PC-3 (cell line): ENCODE measurements at regions not wholly inside any gene's neighbourhood (a gene's known extent, or its start where the extent isn't known, plus 50 kb on each side); places are given as distances from the start of the nearest gene placed in this dataset.

Experiments
- ATAC-seq: fragments of 200-7000 bp; cut with Tn5 transposase; 2 replicates; pipeline ENCODE4 v1.9.1; 2020; ENCODE audit warnings: mild to moderate bottlenecking, moderate library complexity
- BruUV-seq: library from RNA; stranded (reverse); fragments of 400-500 nt; replicated peaks from 2 replicates; lab custom pipeline; 2021; lab: Mats Ljungman, UMichigan
- CTCF ChIA-PET: fragments of 300-600 bp; sonication (Branson Sonifier 250); formaldehyde crosslinking; loops from one replicate; lab custom pipeline; 2022; ENCODE audit warnings: antibody characterized with exemption; lab: Charles Lee
- POLR2A ChIA-PET: fragments of 300-600 bp; sonication (Branson Sonifier 250); formaldehyde crosslinking; loops from one replicate; lab custom pipeline; 2022; ENCODE audit warnings: antibody characterized with exemption; ENCODE audit not compliant: unreplicated experiment; lab: Charles Lee
- DNase-seq: peaks from one replicate; pipeline ENCODE4 v3.0.0-alpha.2; 2015
- H2AFZ ChIP-seq: fragments of 300-600 bp; sonication (generic); 2 replicates; pipeline ENCODE4 v1.6.0; 2016; ENCODE audit warnings: antibody characterized with exemption, low read length
- H3F3A ChIP-seq: fragments of 300-600 bp; sonication (generic); one replicate; pipeline ENCODE4 v1.6.0; 2017; ENCODE audit warnings: antibody characterized with exemption, low read length, control low read depth, mild to moderate bottlenecking; ENCODE audit not compliant: unreplicated experiment
- H3K27ac ChIP-seq: fragments of 300-600 bp; sonication (generic); 2 replicates; pipeline ENCODE4 v1.5.1; 2016; ENCODE audit warnings: mild to moderate bottlenecking, low read length
- H3K27me3 ChIP-seq: fragments of 300-600 bp; sonication (generic); 2 replicates; pipeline ENCODE4 v1.6.1; 2016; ENCODE audit warnings: low read length, mixed read lengths
- H3K36me3 ChIP-seq: fragments of 300-600 bp; sonication (generic); 2 replicates; pipeline ENCODE4 v1.6.1; 2016; ENCODE audit warnings: low read depth, mixed run types, low read length, mixed read lengths
- H3K4me1 ChIP-seq: fragments of 300-600 bp; sonication (generic); 2 replicates; pipeline ENCODE4 v1.5.1; 2016; ENCODE audit warnings: low read length; ENCODE audit not compliant: insufficient read depth
- H3K4me2 ChIP-seq: fragments of 300-600 bp; sonication (generic); 2 replicates; pipeline ENCODE4 v1.6.0; 2016; ENCODE audit warnings: low read length
- H3K4me3 ChIP-seq: fragments of 300-600 bp; sonication (generic); 2 replicates; pipeline ENCODE4 v1.5.1; 2016; ENCODE audit warnings: mild to moderate bottlenecking, low read length, mixed read lengths
- H3K79me2 ChIP-seq: fragments of 300-600 bp; sonication (generic); 2 replicates; pipeline ENCODE4 v1.6.1; 2017; ENCODE audit warnings: low read length, mixed read lengths
- H3K9ac ChIP-seq: fragments of 300-600 bp; sonication (generic); 2 replicates; pipeline ENCODE4 v1.6.0; 2016; ENCODE audit warnings: mild to moderate bottlenecking, low read length
- H3K9me2 ChIP-seq: fragments of 300-600 bp; sonication (generic); replicated peaks from 2 replicates; pipeline ENCODE4 v1.6.1; 2016; ENCODE audit warnings: mixed run types, low read length, mixed read lengths
- H3K9me3 ChIP-seq: fragments of 300-600 bp; sonication (generic); 2 replicates; pipeline ENCODE4 v1.6.1; 2016; ENCODE audit warnings: low read length, mixed read lengths
- H4K20me1 ChIP-seq: fragments of 300-600 bp; sonication (generic); 2 replicates; pipeline ENCODE4 v1.6.1; 2016; ENCODE audit warnings: low read length, mixed read lengths
- EZH2 ChIP-seq: fragments of 300-600 bp; sonication (generic); IDR thresholded peaks from one replicate; pipeline ENCODE4 v1.6.1; 2017; ENCODE audit warnings: antibody characterized with exemption, mild to moderate bottlenecking, low read length; ENCODE audit not compliant: unreplicated experiment
- EZH2phosphoT487 ChIP-seq: fragments of 300-600 bp; sonication (generic); IDR thresholded peaks from 2 replicates; pipeline ENCODE4 v1.6.1; 2018; ENCODE audit warnings: mild to moderate bottlenecking, antibody characterized with exemption, low read length, borderline replicate concordance
- intact Hi-C: fragments of 100-400 bp; cut with micrococcal nuclease; formaldehyde crosslinking; loops from 2 replicates; pipeline ENCODE4 v1.9.0; 2023
- TF ChIP-seq, protein P1 (sequence below): fragments of 300-600 bp; sonication (generic); conservative IDR thresholded peaks from 2 replicates; pipeline ENCODE4 v1.5.1; 2017; ENCODE audit warnings: antibody characterized with exemption, low read depth, mild to moderate bottlenecking, low read length

DNA sequence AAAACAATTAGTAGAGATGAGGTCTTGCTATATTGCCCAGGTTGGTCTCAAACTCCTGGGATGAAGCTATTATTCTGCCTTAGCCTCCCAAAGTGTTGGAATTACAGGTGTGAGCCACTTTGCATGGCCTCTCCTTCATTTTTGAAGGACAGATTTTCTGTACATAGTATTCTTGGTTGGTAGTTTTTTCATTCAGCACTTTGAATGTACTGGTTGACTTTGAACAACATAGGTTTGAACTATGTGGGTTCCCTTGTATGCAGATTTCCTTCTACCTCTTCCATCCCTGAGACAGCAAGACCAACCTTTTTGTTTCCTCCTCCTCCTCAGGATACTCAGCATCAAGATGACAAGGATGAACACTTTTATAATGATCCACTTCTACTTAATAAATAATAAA is 436.4 kb downstream of the QKI start:
- intact Hi-C loops: no loop called here
- POLR2A ChIA-PET: no interaction called here
- H3K4me2 ChIP-seq: no peak overlapping the region
- no peaks in the 10 kb centered on the region for H3K79me2 ChIP-seq
- TF ChIP-seq, protein P1, sequence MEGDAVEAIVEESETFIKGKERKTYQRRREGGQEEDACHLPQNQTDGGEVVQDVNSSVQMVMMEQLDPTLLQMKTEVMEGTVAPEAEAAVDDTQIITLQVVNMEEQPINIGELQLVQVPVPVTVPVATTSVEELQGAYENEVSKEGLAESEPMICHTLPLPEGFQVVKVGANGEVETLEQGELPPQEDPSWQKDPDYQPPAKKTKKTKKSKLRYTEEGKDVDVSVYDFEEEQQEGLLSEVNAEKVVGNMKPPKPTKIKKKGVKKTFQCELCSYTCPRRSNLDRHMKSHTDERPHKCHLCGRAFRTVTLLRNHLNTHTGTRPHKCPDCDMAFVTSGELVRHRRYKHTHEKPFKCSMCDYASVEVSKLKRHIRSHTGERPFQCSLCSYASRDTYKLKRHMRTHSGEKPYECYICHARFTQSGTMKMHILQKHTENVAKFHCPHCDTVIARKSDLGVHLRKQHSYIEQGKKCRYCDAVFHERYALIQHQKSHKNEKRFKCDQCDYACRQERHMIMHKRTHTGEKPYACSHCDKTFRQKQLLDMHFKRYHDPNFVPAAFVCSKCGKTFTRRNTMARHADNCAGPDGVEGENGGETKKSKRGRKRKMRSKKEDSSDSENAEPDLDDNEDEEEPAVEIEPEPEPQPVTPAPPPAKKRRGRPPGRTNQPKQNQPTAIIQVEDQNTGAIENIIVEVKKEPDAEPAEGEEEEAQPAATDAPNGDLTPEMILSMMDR: no peak
- H3K9ac ChIP-seq: no peak overlapping the region
- no peaks in the 10 kb centered on the region for H3K9me2 ChIP-seq
- no TSS peak for BruUV-seq
- H3K9me3 ChIP-seq: 0 out of 2 replicates have a peak, but pooled peaks cover 4% of the 10 kb centered on the region
- no peak overlapping the region for H3K4me3 ChIP-seq
- DNase-seq: no peak
- no peaks in the 10 kb centered on the region for H3F3A ChIP-seq
- no peaks in the 10 kb centered on the region for H3K4me1 ChIP-seq
- H3K27me3 ChIP-seq: no peaks in the 10 kb centered on the region
- CTCF ChIA-PET: no interaction called here
- H3K36me3 ChIP-seq: no peaks in the 10 kb centered on the region
- no peaks in the 10 kb centered on the region for H4K20me1 ChIP-seq
- no peak overlapping the region for H3K27ac ChIP-seq
- H2AFZ ChIP-seq: no peak overlapping the region
- no peak for ATAC-seq

DNA sequence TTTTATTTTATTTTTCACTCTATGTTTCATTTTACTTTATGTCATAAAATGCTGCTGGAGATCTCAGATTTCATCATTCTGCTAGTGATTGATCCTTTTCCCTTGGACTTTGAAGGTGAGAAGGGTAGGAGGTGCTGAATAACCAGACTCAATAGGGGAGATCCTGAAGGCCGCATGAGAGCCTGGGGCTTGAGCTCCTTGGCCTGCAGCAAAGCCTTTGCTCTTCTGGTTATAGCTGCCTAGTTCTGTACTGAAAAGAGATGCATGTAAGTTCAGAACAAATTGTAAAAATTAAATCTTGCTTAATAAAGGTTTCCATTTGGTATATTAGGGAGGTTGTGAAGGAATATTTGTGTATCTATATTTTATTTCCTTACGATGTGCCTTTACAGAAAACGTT is 430.2 kb downstream of the QKI start:
- Histone ChIP-seq H3K27ac (no peak overlapping the region), H3K9ac (no peak overlapping the region), H3K4me2 (no peak overlapping the region), H4K20me1 (no peaks in the 10 kb centered on the region), H2AFZ (no peak overlapping the region), H3K4me1 (no peaks in the 10 kb centered on the region), H3K27me3 (no peaks in the 10 kb centered on the region), H3F3A (no peaks in the 10 kb centered on the region), H3K4me3 (no peak overlapping the region), H3K79me2 (no peaks in the 10 kb centered on the region), H3K9me3 (no peaks in the 10 kb centered on the region), H3K9me2 (no peaks in the 10 kb centered on the region), H3K36me3 (no peaks in the 10 kb centered on the region)
- TF ChIP-seq, protein P1: no peak
- no peak for TF ChIP-seq EZH2phosphoT487
- TF ChIP-seq EZH2: no peak
- CTCF ChIA-PET: no interaction called here
- BruUV-seq: no TSS peak
- intact Hi-C loops: no loop called here
- no peak for ATAC-seq
- no peak for DNase-seq
- POLR2A ChIA-PET: no interaction called here

DNA sequence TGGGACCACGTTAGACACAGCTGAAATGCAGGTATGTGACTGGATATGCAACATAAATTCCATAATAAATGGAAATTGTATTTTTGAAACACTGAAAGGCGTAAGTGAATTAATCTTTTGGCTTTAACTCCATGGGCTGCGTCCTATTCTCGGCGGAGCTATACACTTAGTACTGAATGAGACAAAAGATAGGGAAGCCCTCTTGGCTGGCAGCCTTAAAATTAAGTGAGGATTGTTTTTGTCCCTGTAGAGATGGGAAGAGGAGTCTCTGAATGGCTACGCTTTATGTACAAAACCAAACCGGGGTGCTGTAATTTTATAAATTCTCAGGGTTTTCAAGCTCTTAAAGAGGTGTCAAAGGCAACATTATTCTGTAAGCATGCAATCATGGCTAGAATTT is 429.8 kb downstream of the QKI start:
- H4K20me1 ChIP-seq: no peaks in the 10 kb centered on the region
- H3K27ac ChIP-seq: no peak overlapping the region
- no peaks in the 10 kb centered on the region for H3K9me2 ChIP-seq
- DNase-seq: no peak
- ChIA-PET POLR2A (no interaction called here), CTCF (no interaction called here)
- intact Hi-C loops: no loop called here
- BruUV-seq: no TSS peak
- no peak overlapping the region for H3K4me3 ChIP-seq
- no peak overlapping the region for H3K9ac ChIP-seq
- no peaks in the 10 kb centered on the region for H3K9me3 ChIP-seq
- no peak for TF ChIP-seq EZH2
- TF ChIP-seq, protein P1: no peak
- TF ChIP-seq EZH2phosphoT487: no peak
- no peaks in the 10 kb centered on the region for H3F3A ChIP-seq
- H3K36me3 ChIP-seq: no peaks in the 10 kb centered on the region
- H3K4me1 ChIP-seq: no peaks in the 10 kb centered on the region
- no peak overlapping the region for H3K4me2 ChIP-seq
- no peaks in the 10 kb centered on the region for H3K79me2 ChIP-seq
- ATAC-seq: no peak
- H3K27me3 ChIP-seq: no peaks in the 10 kb centered on the region
- no peak overlapping the region for H2AFZ ChIP-seq
